CD4-positive, alpha-beta T cell (primary cell): ENCODE measurements at regions not wholly inside any gene's neighbourhood (a gene's known extent, or its start where the extent isn't known, plus 50 kb on each side); places are given as distances from the start of the nearest gene placed in this dataset.

ENCODE experiments used
- ATAC-seq: fragments of 200-7000 bp; cut with Tn5 transposase; one replicate; pipeline ENCODE4 v1.10.0; 2022; ENCODE audit warnings: mild to moderate bottlenecking; ENCODE audit not compliant: poor library complexity
- CTCF ChIA-PET: fragments of 350-600 bp; sonication (Branson Sonifier 250); formaldehyde crosslinking; loops from one replicate; lab custom pipeline; 2021; ENCODE audit warnings: antibody characterized with exemption, inconsistent platforms; lab: Charles Lee
- POLR2A ChIA-PET: fragments of 350-600 bp; sonication (Branson Sonifier 250); formaldehyde crosslinking; loops from one replicate; lab custom pipeline; 2021; ENCODE audit warnings: antibody characterized with exemption, inconsistent platforms; lab: Charles Lee
- DNase-seq, 14 experiments: peaks; one replicate each; pipeline ENCODE4 v3.0.0-alpha.2; 2013 to 2020; ENCODE audit warnings: mixed read lengths in 2 of 14
- H3K27ac ChIP-seq, 2 donors: one replicate each; pipeline versions ENCODE4 v1.5.1 to v1.7.0; 2013; ENCODE audit warnings: low read length in 2 of 2, low read depth in 1 of 2, mild to moderate bottlenecking in 1 of 2
- H3K27me3 ChIP-seq, 2 experiments: 1 replicate in 1 of 2; 2 replicates in 1 of 2; pipeline versions ENCODE4 v1.6.1 to v1.7.0; 2013; ENCODE audit warnings: low read length in 2 of 2, control low read depth in 1 of 2, mild to moderate bottlenecking in 1 of 2, moderate library complexity in 1 of 2; ENCODE audit not compliant: insufficient read depth in 2 of 2, control insufficient read depth in 1 of 2
- H3K36me3 ChIP-seq: one replicate; pipeline ENCODE4 v1.6.1; 2013; ENCODE audit warnings: low read length, control low read depth; ENCODE audit not compliant: insufficient read depth
- H3K4me1 ChIP-seq: one replicate; pipeline ENCODE4 v1.6.1; 2013; ENCODE audit warnings: low read length, control low read depth; ENCODE audit not compliant: insufficient read depth
- H3K4me3 ChIP-seq: one replicate; pipeline ENCODE4 v1.5.1; 2013; ENCODE audit warnings: mild to moderate bottlenecking, low read length, moderate library complexity
- H3K9me3 ChIP-seq, 2 experiments: 1 replicate in 1 of 2; 2 replicates in 1 of 2; pipeline versions ENCODE4 v1.6.1 to v1.7.0; 2013; ENCODE audit warnings: low read length in 2 of 2, mild to moderate bottlenecking in 2 of 2, control low read depth in 1 of 2, moderate library complexity in 1 of 2; ENCODE audit not compliant: control insufficient read depth in 1 of 2, insufficient read depth in 1 of 2
- H3K27ac Mint-ChIP-seq: one replicate; pipeline ENCODE4 v1.8.0; 2020; ENCODE audit warnings: mixed read lengths
- H3K27me3 Mint-ChIP-seq: one replicate; pipeline ENCODE4 v1.8.0; 2021; ENCODE audit warnings: mixed read lengths
- H3K36me3 Mint-ChIP-seq: one replicate; pipeline ENCODE4 v1.8.0; 2021; ENCODE audit warnings: low read depth, mixed read lengths
- H3K4me1 Mint-ChIP-seq: one replicate; pipeline ENCODE4 v1.8.0; 2021; ENCODE audit warnings: low read depth, mixed read lengths
- H3K4me3 Mint-ChIP-seq: one replicate; pipeline ENCODE4 v1.8.0; 2020; ENCODE audit warnings: mild to moderate bottlenecking, mixed read lengths
- H3K9me3 Mint-ChIP-seq: one replicate; pipeline ENCODE4 v1.8.0; 2020; ENCODE audit warnings: mixed read lengths
- intact Hi-C, 2 experiments: fragments of 100-400 bp; cut with DNase I in 1 of 2; cut with micrococcal nuclease in 1 of 2; formaldehyde crosslinking; loops; one replicate each; pipeline versions ENCODE4 v1.15.1 to v1.9.0; 2023 to 2025; cut with DNase I, micrococcal nuclease
- TF ChIP-seq, protein P1 (sequence below): fragments of 200-600 bp; IDR thresholded peaks from one replicate; pipeline ENCODE4 v1.8.0; 2022; ENCODE audit warnings: antibody characterized with exemption, mild to moderate bottlenecking

DNA sequence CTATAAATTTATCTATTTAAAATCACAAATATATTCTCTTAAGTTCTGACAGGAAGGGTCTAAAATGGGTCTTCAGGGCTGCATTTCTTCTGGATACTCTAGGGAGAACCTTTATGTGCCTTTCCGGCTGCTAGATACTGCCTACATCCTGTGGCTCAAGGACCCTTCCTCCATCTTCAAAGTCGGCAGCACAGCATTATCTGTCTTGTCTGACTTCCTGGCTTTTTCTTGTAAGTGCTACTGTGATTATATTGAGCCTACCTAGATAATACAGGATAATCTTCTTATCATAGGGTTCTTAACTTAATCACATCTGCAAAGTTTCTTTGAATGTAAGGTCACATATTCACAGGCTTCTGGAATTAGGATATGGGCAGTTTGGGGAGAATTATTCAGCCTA, 943.8 kb upstream of the TYRP1 start:
- no peaks in the 10 kb centered on the region for H3K4me1 Mint-ChIP-seq
- H3K27me3 ChIP-seq: no peaks in the 10 kb centered on the region
- no peak overlapping the region for H3K27ac ChIP-seq
- ChIA-PET CTCF (no interaction called here), POLR2A (no interaction called here)
- no peak overlapping the region for H3K4me3 Mint-ChIP-seq
- no peak for DNase-seq
- H3K9me3 ChIP-seq: peaks cover 0 to 4% of the 10 kb centered on the region in 2 experiments
- H3K27me3 Mint-ChIP-seq: no peaks in the 10 kb centered on the region
- peaks cover 15% of the 10 kb centered on the region for H3K9me3 Mint-ChIP-seq
- no peaks in the 10 kb centered on the region for H3K36me3 ChIP-seq
- no peak overlapping the region for H3K27ac Mint-ChIP-seq
- intact Hi-C loops: no loop called here
- ATAC-seq: no peak
- no peaks in the 10 kb centered on the region for H3K4me1 ChIP-seq
- H3K4me3 ChIP-seq: no peak overlapping the region
- TF ChIP-seq, protein P1, sequence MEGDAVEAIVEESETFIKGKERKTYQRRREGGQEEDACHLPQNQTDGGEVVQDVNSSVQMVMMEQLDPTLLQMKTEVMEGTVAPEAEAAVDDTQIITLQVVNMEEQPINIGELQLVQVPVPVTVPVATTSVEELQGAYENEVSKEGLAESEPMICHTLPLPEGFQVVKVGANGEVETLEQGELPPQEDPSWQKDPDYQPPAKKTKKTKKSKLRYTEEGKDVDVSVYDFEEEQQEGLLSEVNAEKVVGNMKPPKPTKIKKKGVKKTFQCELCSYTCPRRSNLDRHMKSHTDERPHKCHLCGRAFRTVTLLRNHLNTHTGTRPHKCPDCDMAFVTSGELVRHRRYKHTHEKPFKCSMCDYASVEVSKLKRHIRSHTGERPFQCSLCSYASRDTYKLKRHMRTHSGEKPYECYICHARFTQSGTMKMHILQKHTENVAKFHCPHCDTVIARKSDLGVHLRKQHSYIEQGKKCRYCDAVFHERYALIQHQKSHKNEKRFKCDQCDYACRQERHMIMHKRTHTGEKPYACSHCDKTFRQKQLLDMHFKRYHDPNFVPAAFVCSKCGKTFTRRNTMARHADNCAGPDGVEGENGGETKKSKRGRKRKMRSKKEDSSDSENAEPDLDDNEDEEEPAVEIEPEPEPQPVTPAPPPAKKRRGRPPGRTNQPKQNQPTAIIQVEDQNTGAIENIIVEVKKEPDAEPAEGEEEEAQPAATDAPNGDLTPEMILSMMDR: no peak
- H3K36me3 Mint-ChIP-seq: no peaks in the 10 kb centered on the region

DNA sequence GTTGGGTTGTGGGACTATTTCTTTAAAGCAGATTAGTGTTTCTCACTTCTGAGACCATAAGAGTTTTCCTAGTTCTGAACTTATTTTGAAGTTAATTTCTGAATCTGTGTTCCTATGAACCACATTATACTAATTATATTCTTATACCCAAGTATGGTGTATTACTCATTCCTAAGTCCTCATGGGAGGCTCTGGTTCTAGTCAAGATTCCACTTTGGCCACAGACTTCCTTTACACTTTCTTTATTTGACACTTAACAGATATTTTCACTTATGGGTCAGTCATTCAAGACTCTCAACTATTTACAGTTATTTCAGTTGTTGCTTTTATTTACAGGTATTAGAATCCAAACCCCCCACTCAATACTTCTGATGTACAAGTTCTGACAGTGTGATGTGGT, 937.2 kb upstream of the TYRP1 start:
- Mint-ChIP-seq H3K9me3 (peaks cover 7% of the 10 kb centered on the region), H3K36me3 (no peaks in the 10 kb centered on the region), H3K27ac (no peak overlapping the region), H3K4me3 (no peak overlapping the region), H3K4me1 (no peaks in the 10 kb centered on the region), H3K27me3 (no peaks in the 10 kb centered on the region)
- DNase-seq (no peak), ATAC-seq (no peak)
- H3K4me1 ChIP-seq: no peaks in the 10 kb centered on the region
- POLR2A ChIA-PET: no interaction called here
- no peak overlapping the region for H3K27ac ChIP-seq
- H3K4me3 ChIP-seq: no peak overlapping the region
- intact Hi-C loops: no loop called here
- TF ChIP-seq, protein P1: no peak
- H3K9me3 ChIP-seq: no peaks in the 10 kb centered on the region
- H3K36me3 ChIP-seq: no peaks in the 10 kb centered on the region
- CTCF ChIA-PET: no interaction called here
- H3K27me3 ChIP-seq: no peaks in the 10 kb centered on the region

DNA sequence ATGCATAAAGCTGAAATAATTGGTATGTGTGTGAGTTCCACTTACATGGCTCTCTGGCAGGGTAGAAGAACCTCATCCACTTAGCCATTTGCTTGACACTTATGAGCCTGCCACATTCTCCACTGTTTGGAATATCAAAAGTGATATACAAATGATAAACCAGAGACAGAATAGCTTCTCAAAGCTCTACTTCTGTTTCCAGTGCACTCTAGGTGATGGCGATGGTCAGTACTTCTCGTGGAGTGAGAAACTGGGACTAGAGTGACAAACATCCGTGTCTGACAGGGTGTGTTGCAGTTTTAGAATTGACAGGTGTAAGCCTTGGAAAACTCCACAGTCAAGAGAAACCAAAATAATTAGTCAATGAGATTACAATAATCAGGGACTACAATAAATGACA, 935.8 kb upstream of the TYRP1 start:
- Mint-ChIP-seq H3K4me3 (no peak overlapping the region), H3K27me3 (no peaks in the 10 kb centered on the region), H3K27ac (no peak overlapping the region), H3K36me3 (no peaks in the 10 kb centered on the region), H3K9me3 (peaks cover 2% of the 10 kb centered on the region), H3K4me1 (no peaks in the 10 kb centered on the region)
- ChIA-PET POLR2A (no interaction called here), CTCF (no interaction called here)
- ATAC-seq (no peak), DNase-seq (no peak)
- no peak overlapping the region for H3K4me3 ChIP-seq
- intact Hi-C loops: no loop called here
- H3K4me1 ChIP-seq: no peaks in the 10 kb centered on the region
- no peaks in the 10 kb centered on the region for H3K27me3 ChIP-seq
- no peak overlapping the region for H3K27ac ChIP-seq
- no peaks in the 10 kb centered on the region for H3K36me3 ChIP-seq
- TF ChIP-seq, protein P1: no peak
- H3K9me3 ChIP-seq: peaks cover 0 to 3% of the 10 kb centered on the region in 2 experiments
